Endothelial cell of umbilical vein (primary cell): ENCODE measurements at regions not wholly inside any gene's neighbourhood (a gene's known extent, or its start where the extent isn't known, plus 50 kb on each side); places are given as distances from the start of the nearest gene placed in this dataset.

Source experiments
- BruUV-seq: library from RNA; stranded (reverse); fragments of 400-500 nt; replicated peaks from 2 replicates; lab custom pipeline; 2021; lab: Mats Ljungman, UMichigan
- CTCF ChIA-PET: fragments of 300-600, 350-600 bp; sonication (Branson Sonifier 250); formaldehyde crosslinking; loops from one replicate; lab custom pipeline; 2021; ENCODE audit warnings: antibody characterized with exemption, inconsistent platforms; lab: Charles Lee
- POLR2A ChIA-PET: fragments of 300-600, 350-600 bp; sonication (Branson Sonifier 250); formaldehyde crosslinking; loops from one replicate; lab custom pipeline; 2021; ENCODE audit warnings: antibody characterized with exemption, inconsistent platforms; lab: Charles Lee
- DNase-seq: peaks from one replicate; pipeline ENCODE4 v3.0.0-alpha.2; 2011; ENCODE audit warnings: low read depth, low spot score
- FAIRE-seq: peaks from 2 replicates; lab custom pipeline; 2011; peaks lifted over from hg19 to GRCh38; lab: Jason Lieb, UNC
- H2AFZ ChIP-seq: 2 replicates; pipeline ENCODE4 v1.6.0; 2012; ENCODE audit warnings: low read depth, low read length, control low read depth, inconsistent platforms
- H3K27ac ChIP-seq: 2 replicates; pipeline ENCODE4 v1.5.1; 2011; ENCODE audit warnings: low read depth, mild to moderate bottlenecking, control low read depth, low read length, moderate library complexity; ENCODE audit not compliant: insufficient read depth
- H3K27me3 ChIP-seq, 2 experiments: 2 replicates each; pipeline versions ENCODE4 v1.6.0 to v1.6.1; 2011; ENCODE audit warnings: low read length in 2 of 2, mixed read lengths in 1 of 2; ENCODE audit not compliant: control insufficient read depth in 2 of 2, insufficient read depth in 2 of 2
- H3K36me3 ChIP-seq, 2 experiments: 2 replicates in 1 of 2; 3 replicates in 1 of 2; pipeline ENCODE4 v1.5.1; 2011; ENCODE audit warnings: low read length in 2 of 2, mild to moderate bottlenecking in 1 of 2, moderate library complexity in 1 of 2; ENCODE audit not compliant: control insufficient read depth in 2 of 2, insufficient read depth in 2 of 2; ENCODE audit errors: extremely low read depth in 1 of 2
- H3K4me1 ChIP-seq: 3 replicates; pipeline ENCODE4 v1.5.1; 2011; ENCODE audit warnings: mild to moderate bottlenecking, low read length; ENCODE audit not compliant: control insufficient read depth, insufficient read depth; ENCODE audit errors: extremely low read depth
- H3K4me2 ChIP-seq: 2 replicates; pipeline ENCODE4 v1.6.1; 2011; ENCODE audit warnings: low read length, control low read depth, mixed read lengths; ENCODE audit not compliant: insufficient read depth
- H3K4me3 ChIP-seq, 3 experiments: fragments of 200-600 bp in 1 of 3; sonication (generic), shearing (Covaris generic) in 1 of 3; replicated peaks in 1 of 3; 2 replicates each; pipeline ENCODE4 v1.5.1; 2011 to 2016; ENCODE audit warnings: control low read depth in 3 of 3, low read length in 3 of 3, mild to moderate bottlenecking in 2 of 3, inconsistent platforms in 1 of 3, low read depth in 1 of 3, moderate library complexity in 1 of 3; ENCODE audit not compliant: insufficient read depth in 1 of 3
- H3K79me2 ChIP-seq: 2 replicates; pipeline ENCODE4 v1.6.0; 2012; ENCODE audit warnings: low read length, inconsistent platforms; ENCODE audit not compliant: control insufficient read depth, insufficient read depth
- H3K9ac ChIP-seq: replicated peaks from 2 replicates; pipeline ENCODE3; 2011; ENCODE audit warnings: low read length, control low read depth; ENCODE audit not compliant: insufficient read depth; ENCODE audit errors: extremely low read depth
- H3K9me1 ChIP-seq: replicated peaks from 3 replicates; pipeline ENCODE4 v1.6.0; 2011; ENCODE audit warnings: mild to moderate bottlenecking, low read length; ENCODE audit not compliant: control insufficient read depth, insufficient read depth; ENCODE audit errors: extremely low read depth
- H3K9me3 ChIP-seq: replicated peaks from 2 replicates; pipeline ENCODE4 v1.5.1; 2012; ENCODE audit warnings: low read length, inconsistent platforms; ENCODE audit not compliant: control insufficient read depth, insufficient read depth
- H4K20me1 ChIP-seq: replicated peaks from 2 replicates; pipeline ENCODE3; 2011; ENCODE audit warnings: mild to moderate bottlenecking, low read length; ENCODE audit not compliant: control insufficient read depth, insufficient read depth; ENCODE audit errors: extremely low read depth
- EZH2 ChIP-seq: IDR thresholded peaks from 2 replicates; pipeline ENCODE4 v1.6.1; 2012; ENCODE audit warnings: borderline replicate concordance, low read depth, mild to moderate bottlenecking, moderate library complexity, low read length, inconsistent platforms; ENCODE audit not compliant: severe bottlenecking
- FOS ChIP-seq: IDR thresholded peaks from 2 replicates; pipeline ENCODE4 v1.6.1; 2011; ENCODE audit warnings: mild to moderate bottlenecking, low read length, moderate library complexity, borderline replicate concordance; ENCODE audit not compliant: insufficient read depth
- GATA2 ChIP-seq: IDR thresholded peaks from 2 replicates; pipeline ENCODE4 v1.7.0; 2011; ENCODE audit warnings: low read depth, mild to moderate bottlenecking, moderate library complexity, mixed read lengths, low read length; ENCODE audit not compliant: insufficient read length, insufficient read depth
- JUN ChIP-seq: IDR thresholded peaks from 2 replicates; pipeline ENCODE4 v1.6.1; 2011; ENCODE audit warnings: borderline replicate concordance, low read depth; ENCODE audit not compliant: insufficient read length, insufficient read depth
- MYC ChIP-seq: IDR thresholded peaks from one replicate; pipeline ENCODE4 v1.6.1; 2011; ENCODE audit warnings: mild to moderate bottlenecking, low read depth, low read length
- POLR2A ChIP-seq: IDR thresholded peaks from 2 replicates; pipeline ENCODE4 v1.6.1; 2012; ENCODE audit warnings: low read depth, mild to moderate bottlenecking, control low read depth, low read length
- POLR2AphosphoS5 ChIP-seq: IDR thresholded peaks from 2 replicates; pipeline ENCODE4 v1.6.1; 2012; ENCODE audit warnings: low read depth, mild to moderate bottlenecking, control low read depth, low read length, moderate library complexity; ENCODE audit not compliant: insufficient read depth
- dilution Hi-C: fragments of 300-500 bp; cut with MboI; formaldehyde crosslinking; loops from one replicate; pipeline ENCODE4 v1.15.0; 2019; ENCODE audit warnings: low sequenced_read_pairs; ENCODE audit not compliant: extremely low pct_ligation_motif_present
- intact Hi-C: fragments of 100-400 bp; cut with micrococcal nuclease; formaldehyde crosslinking; loops from one replicate; pipeline ENCODE4 v1.10.0; 2022
- TF ChIP-seq, protein P1 (sequence below), 2 donors: IDR thresholded peaks; 1 replicate in 1 of 2; 2 replicates in 1 of 2; pipeline ENCODE4 v1.5.1; 2011; ENCODE audit warnings: low read length in 2 of 2, mild to moderate bottlenecking in 2 of 2, moderate library complexity in 2 of 2, control low read depth in 1 of 2, inconsistent platforms in 1 of 2, low read depth in 1 of 2; ENCODE audit not compliant: insufficient read depth in 1 of 2; ENCODE audit errors: extremely low read depth in 1 of 2
- TF ChIP-seq, protein P2 (sequence below): IDR thresholded peaks from 2 replicates; pipeline ENCODE4 v1.6.1; 2011; ENCODE audit not compliant: insufficient read depth, insufficient read length

DNA sequence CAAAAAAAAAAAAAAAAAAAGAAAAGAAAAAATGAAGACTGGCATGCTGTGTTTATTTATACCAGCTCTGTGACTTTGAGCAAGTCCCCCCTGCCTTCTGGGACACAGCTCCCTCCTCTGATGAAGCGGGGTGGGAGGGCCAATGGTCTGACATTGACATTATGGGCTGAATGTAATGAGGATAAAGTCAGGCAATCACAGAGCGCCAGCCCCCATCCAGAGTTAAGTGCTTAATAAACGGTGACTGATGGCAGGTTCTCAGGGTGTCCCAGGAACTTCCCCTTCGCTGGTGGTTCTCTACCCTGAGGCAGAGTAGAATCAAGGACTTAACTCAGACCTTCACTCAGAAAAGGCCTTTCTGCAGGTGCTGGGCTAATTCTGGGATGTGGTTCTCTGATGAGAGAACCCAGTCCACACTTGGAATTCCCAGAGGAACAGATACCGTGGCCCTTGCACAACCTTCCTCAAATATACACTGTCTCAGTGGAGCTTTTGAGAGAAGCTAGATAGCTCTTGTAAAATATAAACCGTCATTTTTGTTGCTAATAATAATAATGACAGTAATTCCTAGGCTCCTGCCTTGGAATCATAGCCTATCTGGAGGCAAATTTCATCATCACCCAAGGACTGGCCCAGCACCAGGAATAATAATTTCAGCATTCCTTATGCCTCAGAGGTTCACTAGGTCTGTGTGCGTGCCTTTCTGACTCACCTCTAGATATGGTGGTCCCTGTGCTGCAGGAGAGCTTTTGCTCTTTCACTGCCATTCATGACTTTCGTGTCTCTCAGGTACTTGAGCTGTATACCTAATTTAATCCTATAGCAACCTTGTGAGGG lies 115.8 kb downstream of the RPLP1 start:
- Histone ChIP-seq H3K9ac (no peak overlapping the region), H3K4me3 (no peak overlapping the region), H3K4me2 (no peak overlapping the region), H4K20me1 (no peaks in the 10 kb centered on the region), H3K36me3 (no peaks in the 10 kb centered on the region), H3K9me3 (no peaks in the 10 kb centered on the region), H3K27me3 (peaks cover 0 to 6% of the 10 kb centered on the region in 2 experiments), H3K4me1 (no peaks in the 10 kb centered on the region), H3K9me1 (no peaks in the 10 kb centered on the region), H3K79me2 (no peaks in the 10 kb centered on the region), H2AFZ (no peak overlapping the region), H3K27ac (no peak overlapping the region)
- ChIA-PET CTCF (no interaction called here), POLR2A (no interaction called here)
- intact Hi-C loops (no loop called here), dilution Hi-C loops (no loop called here)
- BruUV-seq, result no TSS peak
- TF ChIP-seq JUN (no peak), FOS (no peak), MYC (no peak), EZH2 (no peak), POLR2A (no peak), POLR2AphosphoS5 (no peak), GATA2 (no peak)
- TF ChIP-seq, protein P1, sequence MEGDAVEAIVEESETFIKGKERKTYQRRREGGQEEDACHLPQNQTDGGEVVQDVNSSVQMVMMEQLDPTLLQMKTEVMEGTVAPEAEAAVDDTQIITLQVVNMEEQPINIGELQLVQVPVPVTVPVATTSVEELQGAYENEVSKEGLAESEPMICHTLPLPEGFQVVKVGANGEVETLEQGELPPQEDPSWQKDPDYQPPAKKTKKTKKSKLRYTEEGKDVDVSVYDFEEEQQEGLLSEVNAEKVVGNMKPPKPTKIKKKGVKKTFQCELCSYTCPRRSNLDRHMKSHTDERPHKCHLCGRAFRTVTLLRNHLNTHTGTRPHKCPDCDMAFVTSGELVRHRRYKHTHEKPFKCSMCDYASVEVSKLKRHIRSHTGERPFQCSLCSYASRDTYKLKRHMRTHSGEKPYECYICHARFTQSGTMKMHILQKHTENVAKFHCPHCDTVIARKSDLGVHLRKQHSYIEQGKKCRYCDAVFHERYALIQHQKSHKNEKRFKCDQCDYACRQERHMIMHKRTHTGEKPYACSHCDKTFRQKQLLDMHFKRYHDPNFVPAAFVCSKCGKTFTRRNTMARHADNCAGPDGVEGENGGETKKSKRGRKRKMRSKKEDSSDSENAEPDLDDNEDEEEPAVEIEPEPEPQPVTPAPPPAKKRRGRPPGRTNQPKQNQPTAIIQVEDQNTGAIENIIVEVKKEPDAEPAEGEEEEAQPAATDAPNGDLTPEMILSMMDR (IDR thresholded peaks at IDR 0.05; ENCODE audit: extremely low read depth in 1 of 2, insufficient read depth in 1 of 2, low read depth in 1 of 2, low read length in 2 of 2), result no peak
- TF ChIP-seq, protein P2, sequence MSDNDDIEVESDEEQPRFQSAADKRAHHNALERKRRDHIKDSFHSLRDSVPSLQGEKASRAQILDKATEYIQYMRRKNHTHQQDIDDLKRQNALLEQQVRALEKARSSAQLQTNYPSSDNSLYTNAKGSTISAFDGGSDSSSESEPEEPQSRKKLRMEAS, result no peak
- FAIRE-seq (no peak), DNase-seq (no peak)
